VCaP (cell line): ENCODE measurements at regions not wholly inside any gene's neighbourhood (a gene's known extent, or its start where the extent isn't known, plus 50 kb on each side); places are given as distances from the start of the nearest gene placed in this dataset.

Source experiments
- H3K27ac ChIP-seq: fragments of 450-650 bp; 2 replicates; pipeline ENCODE4 v1.5.1; 2017
- TF ChIP-seq, protein P1 (sequence below): fragments of 450-650 bp; conservative IDR thresholded peaks from 2 replicates; pipeline ENCODE4 v1.5.1; 2017; ENCODE audit warnings: mild to moderate bottlenecking, moderate library complexity

DNA sequence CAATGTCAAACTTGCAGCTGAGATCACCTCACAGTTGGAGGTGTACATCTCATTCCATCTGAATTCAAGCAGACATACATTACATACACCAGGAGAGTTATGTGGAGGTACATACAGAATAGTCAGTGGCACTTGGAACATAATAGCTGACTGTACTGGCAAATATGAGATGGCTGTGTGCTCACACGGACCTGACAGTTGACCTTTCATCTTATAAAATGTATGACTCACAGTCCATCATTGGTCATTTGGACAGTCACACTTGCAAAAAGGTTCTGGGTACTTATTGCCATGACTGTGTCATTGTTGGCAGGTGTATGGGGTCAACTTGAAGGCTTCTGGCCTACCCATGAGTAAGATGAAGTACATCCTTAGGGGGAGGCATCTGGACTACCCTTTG is 88.6 kb upstream of the WDR1 start:
- TF ChIP-seq, protein P1, sequence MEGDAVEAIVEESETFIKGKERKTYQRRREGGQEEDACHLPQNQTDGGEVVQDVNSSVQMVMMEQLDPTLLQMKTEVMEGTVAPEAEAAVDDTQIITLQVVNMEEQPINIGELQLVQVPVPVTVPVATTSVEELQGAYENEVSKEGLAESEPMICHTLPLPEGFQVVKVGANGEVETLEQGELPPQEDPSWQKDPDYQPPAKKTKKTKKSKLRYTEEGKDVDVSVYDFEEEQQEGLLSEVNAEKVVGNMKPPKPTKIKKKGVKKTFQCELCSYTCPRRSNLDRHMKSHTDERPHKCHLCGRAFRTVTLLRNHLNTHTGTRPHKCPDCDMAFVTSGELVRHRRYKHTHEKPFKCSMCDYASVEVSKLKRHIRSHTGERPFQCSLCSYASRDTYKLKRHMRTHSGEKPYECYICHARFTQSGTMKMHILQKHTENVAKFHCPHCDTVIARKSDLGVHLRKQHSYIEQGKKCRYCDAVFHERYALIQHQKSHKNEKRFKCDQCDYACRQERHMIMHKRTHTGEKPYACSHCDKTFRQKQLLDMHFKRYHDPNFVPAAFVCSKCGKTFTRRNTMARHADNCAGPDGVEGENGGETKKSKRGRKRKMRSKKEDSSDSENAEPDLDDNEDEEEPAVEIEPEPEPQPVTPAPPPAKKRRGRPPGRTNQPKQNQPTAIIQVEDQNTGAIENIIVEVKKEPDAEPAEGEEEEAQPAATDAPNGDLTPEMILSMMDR: no peak
- no peak overlapping the region for H3K27ac ChIP-seq

DNA sequence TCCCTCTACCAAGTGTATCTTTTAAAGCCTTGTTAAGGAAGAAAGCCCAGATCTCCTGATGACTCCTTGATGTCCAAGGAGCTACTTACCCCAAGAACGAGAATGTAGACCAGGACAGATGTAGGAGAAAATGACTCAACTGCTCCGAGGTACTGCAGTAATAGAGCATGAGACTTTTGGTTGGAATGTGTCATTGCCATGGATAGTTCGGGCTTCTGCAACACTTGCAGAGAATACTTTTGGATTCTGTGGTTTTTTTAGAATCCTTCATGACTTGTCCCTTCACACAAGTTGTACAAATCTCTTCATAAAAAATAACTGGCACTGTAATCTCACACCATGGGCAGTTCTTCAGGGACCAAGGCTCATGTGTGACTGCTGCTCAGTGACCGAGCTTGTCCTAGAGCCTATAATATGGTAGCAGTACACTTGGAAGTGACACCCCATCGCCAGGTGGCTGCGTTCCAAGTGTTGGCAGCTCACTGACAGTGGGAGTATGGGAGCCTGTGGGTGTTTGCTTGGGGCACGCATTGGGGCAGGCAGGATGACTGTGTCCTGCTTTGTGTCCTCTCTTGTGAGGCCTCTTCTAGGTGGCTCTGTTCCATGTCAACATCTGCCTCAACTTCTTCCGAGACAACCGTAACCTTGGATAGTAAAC is 87.9 kb upstream of the WDR1 start:
- no peak overlapping the region for H3K27ac ChIP-seq
- TF ChIP-seq, protein P1: no peak

DNA sequence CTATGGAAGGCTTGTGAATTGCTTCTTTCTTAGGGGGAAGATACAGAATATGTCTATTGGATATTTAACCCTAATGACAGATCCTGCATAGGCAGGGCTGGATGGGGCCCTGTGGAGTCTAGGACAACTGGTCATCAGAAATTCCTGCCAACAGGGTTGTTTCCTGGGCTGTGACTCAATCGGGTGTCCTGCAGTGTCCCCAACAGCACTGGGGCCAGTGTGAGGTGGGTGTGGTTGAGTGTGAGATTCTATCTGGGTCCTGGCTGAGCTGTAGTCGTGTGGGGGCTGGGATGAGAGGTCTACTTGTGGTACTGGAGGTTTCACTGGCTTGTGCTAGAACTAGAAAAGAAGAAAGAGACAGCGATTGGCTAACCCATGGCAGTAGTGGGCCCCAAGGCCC is 87.3 kb upstream of the WDR1 start:
- H3K27ac ChIP-seq: no peak overlapping the region
- TF ChIP-seq, protein P1: no peak

DNA sequence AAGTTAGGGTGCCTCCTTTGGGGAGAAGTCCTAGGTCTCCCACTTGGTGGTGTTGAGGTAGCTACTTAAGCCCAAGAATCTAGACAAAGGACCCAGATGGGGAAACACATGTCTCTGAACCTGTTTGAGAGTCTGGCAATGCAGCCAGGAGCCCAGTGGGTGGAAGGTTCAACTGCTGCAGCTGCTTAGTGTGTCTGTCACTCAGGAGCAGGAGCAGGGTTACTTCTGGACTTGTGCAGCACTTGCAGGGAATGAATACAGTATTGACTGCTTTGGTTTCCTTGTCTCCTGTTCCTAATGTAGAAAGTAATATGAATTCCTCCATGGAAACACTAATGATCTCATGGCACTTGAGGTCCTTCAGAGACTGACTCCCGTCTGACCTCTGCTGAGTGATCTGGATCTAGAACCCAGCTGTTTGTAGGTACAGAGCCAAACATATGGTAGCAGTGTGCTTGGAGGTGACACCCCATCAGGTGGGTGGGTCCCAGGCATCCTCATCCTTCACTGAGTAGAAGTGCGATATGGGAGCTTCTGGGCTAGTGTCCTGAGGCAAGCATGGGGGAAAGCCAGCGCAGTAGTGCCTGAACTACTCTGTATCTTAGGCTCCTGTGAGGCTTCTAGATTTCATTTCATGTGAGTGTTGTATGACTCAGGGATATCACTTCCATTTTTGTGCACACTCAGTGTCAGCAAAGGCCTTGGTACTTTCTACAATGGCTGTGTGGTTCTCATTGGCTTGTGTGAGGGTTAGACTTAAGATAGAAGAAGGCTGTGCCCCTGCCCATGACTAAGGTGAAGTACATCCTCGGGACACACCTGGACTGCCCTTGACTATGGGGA is 85.0 kb upstream of the WDR1 start:
- TF ChIP-seq, protein P1: no peak
- no peak overlapping the region for H3K27ac ChIP-seq

DNA sequence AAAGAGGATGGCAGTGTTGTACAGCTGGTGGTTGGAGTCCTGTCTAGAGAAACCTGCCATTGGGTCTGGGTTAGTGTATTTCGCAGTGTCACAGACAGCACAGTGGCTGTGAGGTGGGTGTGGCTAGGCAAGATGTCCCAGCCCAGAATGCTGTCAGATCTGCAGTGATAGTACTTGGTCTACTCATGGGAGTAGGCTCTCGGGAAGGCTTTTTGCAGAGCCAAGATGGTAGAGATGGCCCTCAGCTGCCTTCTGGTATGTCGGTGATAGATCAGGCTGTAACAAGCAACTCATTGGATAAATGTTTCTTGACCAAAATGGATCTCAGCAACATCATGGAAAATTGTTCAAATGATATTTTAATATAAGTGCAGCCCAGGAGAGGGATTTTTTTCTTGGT is 84.3 kb upstream of the WDR1 start:
- no peak overlapping the region for H3K27ac ChIP-seq
- TF ChIP-seq, protein P1: no peak

DNA sequence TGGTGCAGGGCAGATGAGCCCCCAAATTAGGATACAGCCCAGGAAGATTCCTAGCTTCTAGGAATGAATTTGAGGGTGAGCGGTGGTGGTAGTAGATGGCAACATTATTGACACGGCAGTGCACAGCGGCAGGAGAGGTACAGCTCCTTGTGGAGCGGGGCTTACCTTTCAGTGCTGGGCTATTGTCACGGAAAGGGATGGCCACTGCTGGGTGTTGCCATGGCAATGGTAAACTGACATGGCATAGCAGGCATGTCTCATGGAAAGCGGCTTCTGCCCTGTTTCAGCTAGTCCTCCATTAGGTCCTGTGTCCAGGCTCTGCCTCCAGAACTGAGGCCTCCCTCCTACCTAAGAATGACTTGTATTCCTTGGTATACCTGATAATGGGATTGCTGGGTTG is 81.8 kb upstream of the WDR1 start:
- TF ChIP-seq, protein P1: no peak
- no peak overlapping the region for H3K27ac ChIP-seq

DNA sequence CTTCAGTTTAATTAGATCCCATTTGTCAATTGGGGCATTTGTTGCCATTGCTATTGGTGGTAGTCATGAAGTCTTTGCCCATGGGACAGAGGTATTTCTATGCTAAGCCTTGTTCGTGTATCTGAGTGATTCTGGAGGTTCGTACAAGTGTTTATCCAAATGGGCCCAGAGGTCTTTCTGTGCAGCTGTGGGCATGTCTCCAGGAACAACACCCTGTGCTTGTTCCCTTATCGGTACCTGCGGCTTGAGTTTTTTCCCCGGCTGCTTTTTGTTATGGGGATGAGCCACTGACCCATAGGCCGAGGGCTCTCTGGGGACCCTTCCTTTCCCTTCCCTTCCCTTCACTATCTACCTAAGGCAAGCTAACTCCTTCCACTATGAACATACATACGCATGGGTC is 81.4 kb upstream of the WDR1 start:
- no peak overlapping the region for H3K27ac ChIP-seq
- TF ChIP-seq, protein P1: no peak
